ENCODE measurements at regions not wholly inside any gene's neighbourhood (a gene's known extent, or its start where the extent isn't known, plus 50 kb on each side); places are given as distances from the start of the nearest gene placed in this dataset.

DNA sequence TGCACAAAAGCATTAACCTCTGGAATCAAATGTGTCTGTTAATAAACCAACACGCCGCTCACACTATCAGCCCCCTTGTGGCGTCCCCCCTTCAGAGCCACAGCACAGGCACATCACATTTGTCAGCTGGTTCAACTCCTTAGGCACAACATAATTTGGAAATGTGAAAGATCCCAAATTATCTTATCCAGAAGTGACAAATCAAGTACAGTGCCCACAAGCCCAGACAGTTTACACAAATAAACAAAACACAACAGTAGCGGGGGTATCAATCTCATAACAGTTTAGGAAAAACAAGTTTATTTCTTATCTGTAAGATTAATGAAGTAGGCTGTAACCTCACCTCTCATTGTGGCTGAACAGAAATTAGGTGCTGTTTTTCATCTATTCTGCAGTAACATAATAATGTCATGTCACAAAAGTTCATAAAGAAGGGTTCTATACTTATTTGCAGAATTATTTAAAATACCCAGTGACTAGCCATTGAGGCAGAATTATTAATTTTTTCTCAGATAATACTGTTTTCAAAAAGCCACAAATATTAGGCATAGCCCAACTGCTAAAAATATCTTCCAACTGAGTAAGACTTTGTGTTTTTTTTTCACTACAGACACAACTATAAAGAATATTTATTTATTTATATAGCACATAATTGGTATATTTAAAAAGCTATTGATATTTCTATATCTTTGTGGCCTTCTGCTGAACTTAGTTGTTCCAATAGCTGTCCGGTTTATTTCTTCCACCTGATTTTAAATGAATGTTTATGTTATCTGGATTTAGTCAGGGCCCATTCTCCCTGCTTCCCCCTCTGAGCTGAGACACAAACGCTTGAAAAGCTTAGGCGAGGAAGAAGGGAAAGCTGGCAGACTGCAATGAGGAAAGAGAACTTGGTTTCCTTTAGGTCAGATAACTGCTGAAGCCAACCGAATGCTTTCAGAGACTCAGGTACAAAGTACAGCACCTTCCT, 214.7 kb downstream of the QDPR start:
- DNase-seq (ENCODE audit: low read depth in 2 of 2), result no peak

DNA sequence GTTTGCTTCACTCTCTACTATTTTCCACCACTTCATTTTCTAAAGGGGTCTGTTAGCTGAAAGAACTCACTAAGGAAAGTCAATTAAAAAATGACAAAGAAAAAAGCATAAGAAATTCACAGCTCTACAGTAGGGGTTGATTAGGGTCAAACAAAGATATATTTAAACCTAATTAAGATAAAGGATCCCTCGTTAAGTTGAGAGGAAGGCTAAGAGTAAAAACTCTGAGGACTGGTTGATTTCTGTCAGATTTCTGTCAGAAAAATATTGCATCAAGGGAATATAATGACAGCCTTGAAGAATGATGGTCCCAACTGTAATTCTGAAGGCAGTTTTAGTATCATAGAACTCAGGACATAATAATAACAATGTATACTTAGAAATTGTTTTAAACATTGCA, 218.0 kb downstream of the QDPR start:
- no peak for DNase-seq (ENCODE audit: low read depth in 2 of 2)

DNA sequence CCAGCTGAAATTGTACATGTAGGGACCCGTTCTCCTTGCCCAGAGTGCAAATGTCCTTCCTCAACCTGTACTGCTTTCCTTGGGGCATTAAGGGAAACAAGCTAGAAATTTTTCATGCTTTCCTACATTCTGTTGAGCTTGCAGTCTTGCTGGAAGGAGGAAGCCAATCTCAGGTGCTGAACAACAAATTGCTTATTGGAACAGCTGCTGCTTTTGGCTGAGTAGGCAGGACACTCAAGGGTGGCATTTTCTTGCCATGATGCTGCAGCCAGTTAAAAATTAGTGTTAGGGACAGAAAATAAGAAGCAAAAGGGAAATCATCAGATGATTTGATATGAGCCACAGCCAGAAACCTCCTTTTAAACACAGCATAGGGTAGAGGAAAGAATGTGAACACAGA, 223.7 kb downstream of the QDPR start:
- DNase-seq (ENCODE audit: low read depth in 2 of 2), result no peak

DNA sequence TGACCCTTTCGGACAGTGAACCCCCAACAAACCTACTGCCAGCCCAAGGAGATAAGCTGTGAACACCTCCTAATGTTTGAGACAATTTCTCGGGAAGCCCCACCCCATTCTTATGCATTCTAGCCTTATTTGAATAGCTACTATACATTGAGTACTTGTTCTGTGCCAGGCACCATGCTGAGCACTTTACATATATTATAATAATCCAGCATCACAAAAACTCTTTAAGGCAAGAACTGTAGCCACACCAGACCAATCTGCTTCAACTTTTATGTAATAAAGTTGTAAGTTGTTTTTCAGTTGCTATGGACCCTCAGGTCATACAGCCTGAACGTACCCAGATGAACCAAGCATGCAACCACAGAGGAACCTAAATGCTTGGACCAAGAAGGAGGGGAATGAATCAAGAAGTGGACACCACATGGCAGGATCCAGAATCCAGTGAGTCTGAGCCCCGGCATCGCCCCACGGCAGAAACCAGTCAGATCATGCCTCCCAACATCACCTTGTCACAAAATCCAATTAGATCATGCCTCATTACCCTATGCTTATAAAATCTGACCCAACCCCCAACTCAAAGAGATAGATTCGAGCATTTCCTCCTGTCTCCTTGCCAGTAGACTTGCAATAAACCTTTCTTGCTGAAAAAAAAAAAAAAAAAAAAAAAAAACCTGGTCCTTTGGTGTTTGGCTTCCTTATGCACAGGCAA, 225.0 kb downstream of the QDPR start:
- no peak for DNase-seq (ENCODE audit: low read depth in 2 of 2)

DNA sequence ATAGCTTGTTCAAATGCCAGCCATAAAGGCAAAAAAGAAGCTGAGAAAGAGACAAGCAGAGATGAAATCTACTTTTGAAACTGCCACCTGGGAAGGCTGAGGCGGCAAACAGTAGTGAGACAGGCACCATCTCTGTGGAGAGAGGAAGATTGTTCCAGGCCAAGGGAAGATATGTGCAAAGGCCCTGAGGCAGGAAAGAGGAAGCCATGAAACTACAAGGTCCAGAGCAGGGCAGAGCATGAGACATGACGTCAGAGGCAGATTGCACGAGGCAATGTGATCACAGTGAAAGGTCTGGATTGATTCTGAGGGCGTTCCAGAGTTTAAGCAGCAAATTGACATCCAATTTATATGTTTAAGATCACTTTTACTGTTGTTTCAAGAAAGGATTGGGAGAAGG, 226.1 kb downstream of the QDPR start:
- DNase-seq (ENCODE audit: low read depth in 2 of 2), result no peak

DNA sequence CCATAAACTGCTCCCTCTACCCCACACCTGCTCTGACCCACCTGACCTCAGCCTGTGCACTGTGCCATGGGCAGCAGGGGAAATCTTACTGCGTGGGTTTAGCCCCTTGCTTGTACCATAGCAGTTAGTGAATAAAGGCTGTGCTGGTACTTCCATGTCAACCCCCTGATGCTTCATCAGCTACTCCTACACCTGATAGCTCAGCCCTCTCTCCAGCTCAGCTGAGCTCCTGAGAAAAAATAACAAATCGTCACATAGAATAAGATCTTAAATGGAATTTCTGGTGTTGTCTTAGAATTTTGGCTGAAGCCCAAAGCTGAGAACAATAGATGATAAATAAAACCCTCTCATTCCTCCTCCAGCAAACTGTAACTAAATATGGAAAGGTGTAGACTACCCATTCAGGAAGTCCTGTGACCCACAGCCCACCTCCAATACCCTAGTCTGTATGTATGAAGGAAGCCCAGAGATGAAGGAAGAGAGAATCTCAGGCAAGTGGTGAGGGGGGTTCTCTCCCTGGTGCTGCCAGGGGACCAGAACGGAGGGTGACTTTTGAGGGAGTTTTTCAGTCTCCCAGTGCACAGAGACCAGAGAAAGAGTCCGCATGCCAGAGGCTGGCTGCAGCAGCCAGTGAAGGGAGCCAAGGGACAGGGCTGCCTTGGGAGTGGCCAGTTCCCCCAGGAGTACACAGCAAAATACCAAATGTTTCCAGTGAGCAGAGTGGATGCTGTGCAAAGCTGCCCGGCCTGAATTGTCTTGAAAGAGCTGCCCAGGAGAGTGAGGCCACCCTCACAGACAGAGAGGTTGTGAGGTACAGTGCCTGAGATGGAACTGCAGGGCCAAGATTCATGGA, 227.3 kb downstream of the QDPR start:
- no peak for DNase-seq (ENCODE audit: low read depth in 2 of 2)

DNA sequence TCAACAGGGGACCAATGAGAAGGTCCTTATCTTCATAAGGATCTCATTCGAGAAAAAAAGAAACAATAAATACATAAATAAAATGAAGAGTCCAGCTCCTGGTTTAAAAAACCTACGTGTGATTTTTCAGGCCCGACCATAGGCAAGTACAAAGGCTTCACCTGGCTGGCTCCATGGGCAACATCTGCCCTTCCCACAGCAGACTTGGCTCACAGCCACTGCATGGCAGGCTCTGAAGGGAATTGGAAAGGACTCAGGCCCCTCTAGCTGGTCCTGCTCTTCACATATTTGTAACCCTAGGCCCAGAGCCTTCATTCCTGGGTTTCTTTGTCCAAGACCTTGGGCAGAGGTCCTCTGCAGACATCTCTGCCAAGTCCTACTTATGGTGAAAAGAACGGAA, 228.1 kb downstream of the QDPR start:
- DNase-seq (ENCODE audit: low read depth in 2 of 2), result no peak

DNA sequence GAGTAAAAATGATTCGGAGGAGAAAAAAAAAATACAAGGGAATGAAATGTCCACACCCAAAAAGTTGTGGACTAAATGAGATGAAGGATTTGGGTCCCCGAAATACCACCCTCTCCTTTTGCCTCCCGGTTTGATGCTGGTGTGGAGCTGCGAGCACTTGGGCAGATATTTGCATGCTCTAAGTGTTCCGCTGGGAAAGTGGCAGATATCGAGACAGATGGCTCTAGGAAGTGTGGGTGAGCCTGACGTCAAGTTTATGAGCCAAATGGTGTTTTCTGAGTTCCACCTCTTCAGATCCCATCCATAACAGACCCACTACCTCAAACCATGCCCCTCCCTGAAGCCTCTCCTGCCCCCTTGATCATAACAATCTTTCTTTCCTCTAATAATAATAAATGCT, 228.6 kb downstream of the QDPR start:
- no peak for DNase-seq (ENCODE audit: low read depth in 2 of 2)

DNA sequence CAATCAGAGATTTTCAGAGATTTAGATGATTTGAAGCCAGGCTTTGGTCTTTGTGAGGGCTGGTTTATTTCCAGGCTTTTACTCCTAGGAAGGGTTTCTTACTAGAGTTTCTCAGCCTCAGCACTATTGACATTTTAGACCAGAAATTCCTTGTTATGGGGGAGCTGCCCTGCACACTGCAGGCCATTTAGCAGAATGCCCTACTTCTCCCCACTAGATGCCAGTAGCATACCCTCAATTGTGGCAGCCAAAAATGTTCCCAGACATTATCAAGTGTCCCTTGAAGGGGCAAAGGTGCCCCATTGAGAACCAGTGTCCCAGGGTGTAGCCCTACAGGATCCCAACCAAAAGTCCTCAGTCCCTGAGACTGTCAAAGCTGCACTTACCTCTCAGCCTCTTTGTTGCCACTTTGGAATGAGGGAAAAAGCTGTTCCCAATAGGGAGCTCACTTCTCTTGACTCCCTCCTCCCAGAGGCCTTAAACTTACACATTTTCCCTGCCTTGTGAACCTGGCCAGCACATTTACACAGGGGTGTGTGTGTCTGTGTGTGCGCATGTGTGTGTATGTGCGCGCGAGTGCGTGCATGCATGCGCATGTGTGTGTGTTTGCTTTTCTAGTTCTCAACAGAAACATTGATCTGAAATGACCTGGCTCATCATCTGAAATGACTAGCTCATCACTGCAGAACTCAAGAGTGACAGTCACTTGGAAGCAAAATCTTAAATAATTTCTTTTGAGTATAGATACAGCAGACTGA, 231.4 kb downstream of the QDPR start:
- no peak for DNase-seq (ENCODE audit: low read depth in 2 of 2)

DNA sequence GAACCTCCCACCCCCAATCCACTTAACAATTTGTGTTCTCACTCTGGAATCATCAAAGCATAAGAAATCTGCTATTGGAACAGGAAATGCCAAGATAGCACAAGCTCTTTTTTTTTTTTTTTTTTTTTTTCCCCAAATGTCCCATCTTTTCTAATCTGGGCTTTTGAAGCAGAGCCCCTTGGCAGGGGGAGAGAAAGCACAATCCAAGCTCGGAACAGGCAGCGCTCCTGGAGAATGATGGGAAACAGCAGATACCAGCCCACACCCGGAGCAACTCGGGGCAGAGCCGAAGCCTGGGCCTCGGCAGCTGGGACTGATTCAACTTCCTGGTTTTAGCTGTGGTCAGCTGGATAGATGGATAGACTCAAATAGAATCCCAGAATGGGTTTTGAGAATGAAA, 235.1 kb downstream of the QDPR start:
- DNase-seq (ENCODE audit: low read depth in 2 of 2), result no peak

DNA sequence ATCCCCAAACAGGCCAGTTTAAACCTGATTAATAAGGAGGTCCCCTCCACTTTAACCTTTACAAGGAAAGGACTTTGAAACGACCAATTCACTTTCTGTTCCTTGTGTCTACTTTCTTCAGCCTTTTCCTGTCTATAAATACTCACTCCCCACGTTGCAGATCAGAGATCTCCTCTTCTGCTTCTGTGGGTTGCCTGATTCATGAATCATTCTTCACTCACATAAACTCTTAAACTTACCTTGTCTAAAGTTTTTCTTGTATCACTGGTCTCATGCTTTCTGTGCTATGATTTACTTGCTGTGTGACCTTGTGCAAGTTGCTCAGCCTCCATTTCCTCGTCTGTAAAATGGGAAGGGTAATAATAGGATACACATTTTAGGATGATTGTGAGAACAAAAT, 236.1 kb downstream of the QDPR start:
- DNase-seq (ENCODE audit: low read depth in 2 of 2), result no peak

DNA sequence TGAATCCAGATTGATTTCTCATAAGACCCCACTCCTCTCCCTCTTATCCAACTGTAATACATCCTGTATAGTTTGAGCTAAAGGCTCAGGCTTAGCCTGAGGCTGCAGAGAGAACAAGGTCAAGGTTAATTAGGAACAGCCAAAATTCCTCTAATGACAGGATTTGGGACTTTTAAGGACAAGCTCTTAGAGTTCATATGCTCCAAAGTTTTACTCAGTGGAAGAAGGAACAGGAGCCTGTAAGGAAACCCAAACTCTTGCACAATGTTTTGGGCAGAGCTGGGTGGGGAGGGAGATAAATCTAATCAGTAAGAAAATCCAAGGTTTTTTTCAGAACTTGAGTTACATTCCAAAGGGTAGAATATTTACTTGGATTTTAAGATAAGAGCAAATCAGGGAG, 238.8 kb downstream of the QDPR start:
- no peak for DNase-seq (ENCODE audit: low read depth in 2 of 2)

DNA sequence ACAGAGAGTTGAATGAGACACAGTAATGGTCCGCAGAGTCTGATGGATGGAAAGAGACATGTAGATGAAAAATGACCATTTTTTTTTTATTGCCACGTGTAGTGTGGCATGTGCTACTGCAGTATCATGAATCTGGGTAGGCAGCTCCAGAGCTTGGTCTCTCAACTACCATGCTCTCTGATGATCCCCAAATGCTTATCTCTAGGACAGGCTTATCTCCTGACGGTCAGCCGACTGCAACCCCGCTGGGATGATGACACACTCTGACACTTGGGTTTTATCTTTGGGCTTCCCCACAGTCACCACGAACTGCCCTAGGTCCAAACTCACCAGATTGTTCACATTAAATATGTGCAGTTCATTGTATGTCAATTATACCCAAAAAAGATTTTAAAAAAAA, 239.7 kb downstream of the QDPR start:
- no peak for DNase-seq (ENCODE audit: low read depth in 2 of 2)

DNA sequence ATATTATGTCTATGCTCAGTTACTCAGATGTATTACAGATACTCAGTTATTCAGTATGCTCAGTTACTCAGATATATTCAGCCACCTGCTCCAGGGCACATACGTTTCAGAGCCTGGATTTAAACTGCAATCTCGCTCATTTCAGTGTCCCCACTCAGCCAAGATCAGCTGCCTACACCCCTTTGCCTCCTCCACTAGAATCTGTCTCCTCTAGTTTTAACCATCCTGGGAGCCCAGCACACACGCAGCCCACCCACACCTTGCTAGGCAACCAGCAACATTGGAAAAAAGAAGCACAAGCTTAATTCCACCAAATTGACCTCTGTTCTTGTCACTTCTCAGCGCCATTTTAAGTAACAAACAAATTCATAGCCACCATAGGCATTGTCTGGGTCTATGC, 246.2 kb downstream of the QDPR start:
- DNase-seq (ENCODE audit: low read depth in 2 of 2), result no peak

DNA sequence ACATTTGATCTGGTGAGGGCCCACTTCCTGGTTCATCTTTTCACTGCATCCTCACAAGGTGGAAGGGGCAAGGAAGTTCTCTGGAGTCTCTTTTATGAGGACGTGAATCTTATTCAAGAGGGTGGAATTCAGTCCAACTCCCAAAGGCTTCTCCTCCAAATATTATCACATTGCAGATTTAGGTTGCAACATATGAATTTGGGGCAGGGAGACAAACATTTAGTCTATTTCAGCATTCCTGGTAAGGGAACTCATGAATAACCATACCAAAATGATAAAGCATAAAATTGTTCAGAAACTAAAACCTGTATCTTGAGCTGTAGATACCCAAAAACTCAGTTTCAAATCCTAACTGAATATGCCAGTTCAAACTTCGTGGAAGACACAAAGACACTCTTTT, 246.8 kb downstream of the QDPR start:
- no peak for DNase-seq (ENCODE audit: low read depth in 2 of 2)

DNA sequence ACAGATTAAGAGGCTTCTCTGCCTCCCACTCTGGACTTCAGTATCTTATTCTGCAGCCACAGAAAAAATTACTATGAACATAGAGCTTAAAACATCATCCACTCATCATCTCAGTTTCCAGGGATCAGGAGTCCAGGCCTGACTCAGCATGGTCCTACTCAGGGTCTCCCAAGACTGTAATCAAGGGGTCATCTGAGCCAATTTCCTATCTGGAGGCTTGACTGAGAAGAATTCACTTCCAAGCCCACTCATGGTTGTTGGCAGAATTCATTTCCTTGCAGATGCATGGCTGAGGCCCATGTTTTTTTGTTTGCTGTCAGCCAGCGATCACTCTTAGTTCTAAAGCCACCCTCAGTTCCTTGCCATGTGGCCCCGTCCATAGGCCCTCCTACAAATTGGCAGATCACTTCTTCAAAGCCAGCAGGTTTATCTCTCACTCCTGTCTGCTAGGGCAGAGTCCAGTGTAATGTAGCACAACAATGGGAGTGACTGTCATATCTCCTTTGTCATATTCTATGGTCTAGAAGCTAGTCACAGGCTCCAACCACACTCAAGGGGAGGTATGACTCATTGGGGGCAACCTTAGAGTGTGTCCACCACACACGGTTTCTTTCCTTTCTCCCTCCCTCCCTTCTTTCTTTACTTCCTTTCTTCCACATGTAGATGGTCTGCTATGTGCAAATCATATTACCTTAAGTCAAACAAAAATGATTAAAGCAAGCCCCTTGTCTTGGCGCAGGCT, 251.6 kb downstream of the QDPR start:
- DNase-seq (ENCODE audit: low read depth in 2 of 2), result no peak

DNA sequence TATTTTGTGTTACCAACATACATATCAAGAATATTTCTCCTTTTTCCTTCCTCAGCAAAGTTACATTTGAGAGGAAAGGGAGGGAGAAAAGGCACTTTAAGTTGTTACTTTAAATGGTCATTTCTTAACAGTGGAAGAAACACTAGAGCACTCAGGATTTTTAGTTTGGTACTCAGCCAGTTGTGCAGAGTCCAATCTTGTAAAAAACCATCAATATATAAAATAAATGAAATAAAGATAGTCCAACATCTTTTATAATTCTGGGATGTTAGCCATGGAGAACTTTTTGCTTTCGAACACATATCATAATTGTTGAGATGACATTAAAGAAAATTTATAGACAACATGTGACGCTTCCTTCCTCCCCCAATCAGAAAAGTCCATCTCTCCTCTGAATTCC, 253.8 kb downstream of the QDPR start:
- DNase-seq (ENCODE audit: low read depth in 2 of 2), result no peak

DNA sequence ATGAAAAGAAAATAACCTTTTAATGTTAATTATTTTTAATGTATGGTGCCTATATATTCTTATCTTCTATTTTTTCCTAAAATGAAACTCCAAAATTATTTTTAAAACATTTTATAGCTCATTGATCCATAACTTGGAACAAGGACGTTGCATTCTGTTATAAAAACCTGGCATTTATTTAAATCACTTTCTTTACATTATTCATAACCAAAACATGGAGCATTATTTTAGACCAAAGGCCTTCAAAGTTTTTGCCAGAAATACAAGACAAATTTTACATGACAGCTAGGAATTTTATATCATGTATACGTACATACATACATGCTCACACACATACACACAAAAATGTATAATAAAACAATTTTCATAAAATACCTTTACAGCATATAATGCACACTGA, 259.8 kb downstream of the QDPR start:
- no peak for DNase-seq (ENCODE audit: low read depth in 2 of 2)

DNA sequence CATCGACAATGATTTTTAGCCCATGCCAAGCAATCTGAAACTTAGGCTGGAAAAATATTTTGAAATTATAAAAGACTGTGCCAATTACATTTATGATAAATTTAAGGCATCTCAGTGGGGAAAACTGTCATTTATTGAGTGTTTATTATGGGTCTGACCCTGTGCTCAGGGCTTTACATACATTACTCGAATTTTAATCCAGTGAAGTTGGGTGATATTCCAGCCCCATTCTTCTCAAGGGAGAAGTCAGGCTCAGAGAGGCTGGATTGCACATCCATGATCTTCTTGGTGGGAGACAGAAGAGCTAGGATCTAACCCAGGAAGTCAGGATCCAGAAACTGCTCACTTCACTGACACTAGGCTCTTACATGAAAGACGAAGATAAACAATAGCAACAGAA, 260.8 kb downstream of the QDPR start:
- no peak for DNase-seq (ENCODE audit: low read depth in 2 of 2)

DNA sequence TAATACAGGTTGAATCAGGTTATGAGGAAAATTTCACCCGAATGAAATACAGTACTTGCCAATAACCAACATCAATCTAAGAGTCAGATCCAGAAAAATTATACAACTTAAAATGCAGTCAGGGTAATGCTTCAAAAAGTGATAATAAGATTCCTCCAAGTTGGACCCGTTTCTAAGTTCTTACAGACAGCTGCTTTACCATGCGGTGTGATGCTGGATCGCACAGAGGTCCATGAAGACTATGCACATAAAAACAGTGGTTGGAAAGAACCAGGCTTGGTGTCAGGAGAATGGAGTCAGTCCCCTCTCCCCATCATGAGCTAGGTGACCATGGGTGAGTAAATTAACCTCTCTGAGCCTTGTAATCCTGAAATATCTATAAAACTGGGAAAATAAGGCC, 261.3 kb downstream of the QDPR start:
- DNase-seq (ENCODE audit: low read depth in 2 of 2), result no peak

DNA sequence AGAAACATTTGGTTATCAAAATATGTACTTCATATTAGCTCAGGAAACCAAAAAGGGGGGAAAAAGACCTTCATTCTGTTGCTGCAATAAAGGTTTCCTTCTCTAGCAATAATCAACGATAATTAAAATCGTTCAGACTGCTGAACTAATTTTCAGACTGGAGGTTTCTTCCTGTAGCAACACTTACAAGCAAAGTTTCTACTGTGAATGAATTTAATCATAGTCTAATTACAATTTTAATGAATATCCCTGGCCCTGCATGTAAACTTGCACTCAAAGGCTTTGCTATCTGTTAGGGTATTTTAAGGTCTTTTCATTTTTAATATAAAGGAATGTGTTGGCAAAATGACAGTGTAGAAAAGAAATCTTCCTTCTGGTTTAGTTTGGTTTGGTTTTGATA, 265.2 kb downstream of the QDPR start:
- no peak for DNase-seq (ENCODE audit: low read depth in 2 of 2)
